Ovary (tissue), 3 donors: ENCODE measurements at regions not wholly inside any gene's neighbourhood (a gene's known extent, or its start where the extent isn't known, plus 50 kb on each side); places are given as distances from the start of the nearest gene placed in this dataset.
"Not testable (repeated sequence)": the region's sequence is repeated elsewhere in the genome, so short reads cannot be mapped to it uniquely, and the experiment has no call there.

Source experiments
- EP300 ChIP-seq: sonication (generic); formaldehyde crosslinking; IDR thresholded peaks from one replicate; pipeline ENCODE4 v1.6.1; 2017; ENCODE audit warnings: antibody characterized with exemption
- TF ChIP-seq, protein P1 (sequence below), 3 donors: fragments of 450-650 bp in 2 of 3; fragments of 200-600 bp in 1 of 3; IDR thresholded peaks; one replicate each; pipeline versions ENCODE4 v1.5.1 to v1.8.0; 2016 to 2022; ENCODE audit warnings: antibody characterized with exemption in 3 of 3, mild to moderate bottlenecking in 1 of 3
- donor health status: DM: no; HTN: no; CAD: no.

DNA sequence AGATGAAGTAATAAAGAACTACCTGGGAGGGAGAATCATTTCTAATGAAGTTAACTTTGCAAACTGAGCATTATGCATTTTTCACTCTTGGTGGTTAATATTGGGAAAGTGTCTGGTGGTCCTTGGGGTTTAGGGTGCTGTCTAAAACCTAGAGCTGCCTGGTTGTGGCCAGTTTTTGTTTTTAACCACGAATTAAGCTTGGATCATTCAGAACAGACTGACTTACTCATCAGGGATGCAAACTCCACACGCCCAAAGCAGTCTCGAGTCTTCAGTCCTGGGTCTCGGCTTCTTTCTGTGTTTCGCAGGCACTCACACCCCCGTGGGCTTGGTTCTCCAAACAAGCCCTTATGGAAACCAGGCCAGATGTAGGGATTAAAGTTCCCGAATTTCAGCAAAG, 113.8 kb upstream of the PLGLB2 start:
- TF ChIP-seq EP300: not testable (repeated sequence)
- TF ChIP-seq, protein P1, sequence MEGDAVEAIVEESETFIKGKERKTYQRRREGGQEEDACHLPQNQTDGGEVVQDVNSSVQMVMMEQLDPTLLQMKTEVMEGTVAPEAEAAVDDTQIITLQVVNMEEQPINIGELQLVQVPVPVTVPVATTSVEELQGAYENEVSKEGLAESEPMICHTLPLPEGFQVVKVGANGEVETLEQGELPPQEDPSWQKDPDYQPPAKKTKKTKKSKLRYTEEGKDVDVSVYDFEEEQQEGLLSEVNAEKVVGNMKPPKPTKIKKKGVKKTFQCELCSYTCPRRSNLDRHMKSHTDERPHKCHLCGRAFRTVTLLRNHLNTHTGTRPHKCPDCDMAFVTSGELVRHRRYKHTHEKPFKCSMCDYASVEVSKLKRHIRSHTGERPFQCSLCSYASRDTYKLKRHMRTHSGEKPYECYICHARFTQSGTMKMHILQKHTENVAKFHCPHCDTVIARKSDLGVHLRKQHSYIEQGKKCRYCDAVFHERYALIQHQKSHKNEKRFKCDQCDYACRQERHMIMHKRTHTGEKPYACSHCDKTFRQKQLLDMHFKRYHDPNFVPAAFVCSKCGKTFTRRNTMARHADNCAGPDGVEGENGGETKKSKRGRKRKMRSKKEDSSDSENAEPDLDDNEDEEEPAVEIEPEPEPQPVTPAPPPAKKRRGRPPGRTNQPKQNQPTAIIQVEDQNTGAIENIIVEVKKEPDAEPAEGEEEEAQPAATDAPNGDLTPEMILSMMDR (IDR thresholded peaks at IDR 0.05): not testable (repeated sequence)
